Transverse colon (tissue), 4 donors: ENCODE measurements at regions not wholly inside any gene's neighbourhood (a gene's known extent, or its start where the extent isn't known, plus 50 kb on each side); places are given as distances from the start of the nearest gene placed in this dataset.

Source experiments
- DNase-seq: peaks from one replicate; pipeline ENCODE4 v3.0.0-alpha.2; 2019
- H3K27ac ChIP-seq, 4 donors: fragments of 200-600 bp; sonication (generic); 2 replicates each; pipeline ENCODE4 v1.5.1; 2016 to 2018; ENCODE audit warnings: inconsistent platforms in 4 of 4
- H3K27me3 ChIP-seq: fragments of 200-600 bp; sonication (generic); 2 replicates; pipeline ENCODE4 v1.5.1; 2017; ENCODE audit warnings: inconsistent platforms
- H3K36me3 ChIP-seq, 4 donors: fragments of 200-600 bp; sonication (generic); 2 replicates each; pipeline ENCODE4 v1.5.1; 2017 to 2019; ENCODE audit warnings: inconsistent platforms in 4 of 4
- H3K4me1 ChIP-seq, 4 donors: fragments of 200-600 bp; sonication (generic); 2 replicates each; pipeline ENCODE4 v1.5.1; 2017 to 2020; ENCODE audit warnings: inconsistent platforms in 4 of 4
- H3K4me3 ChIP-seq, 4 donors: fragments of 200-600 bp; sonication (generic); 1 replicate in 1 of 4; 2 replicates in 3 of 4; pipeline versions ENCODE4 v1.5.1 to v1.6.1; 2017 to 2019; ENCODE audit warnings: inconsistent platforms in 4 of 4
- H3K9me3 ChIP-seq, 2 donors: fragments of 200-600 bp; sonication (generic); 2 replicates each; pipeline ENCODE4 v1.5.1; 2017 to 2019; ENCODE audit warnings: inconsistent platforms in 2 of 2
- CTCF ChIP-seq, 5 experiments: fragments of 200-600 bp in 3 of 5; fragments of 450-650 bp in 2 of 5; sonication (generic) in 3 of 5; IDR thresholded peaks; 1 replicate in 2 of 5; 2 replicates in 3 of 5; pipeline ENCODE4 v1.5.1; 2016 to 2017; ENCODE audit warnings: antibody characterized with exemption in 5 of 5, inconsistent platforms in 3 of 5, mild to moderate bottlenecking in 2 of 5, moderate library complexity in 1 of 5
- EP300 ChIP-seq: sonication (generic); formaldehyde crosslinking; IDR thresholded peaks from one replicate; pipeline ENCODE4 v1.6.1; 2017; ENCODE audit warnings: antibody characterized with exemption, low read depth
- POLR2A ChIP-seq: fragments of 450-650 bp; IDR thresholded peaks from one replicate; pipeline ENCODE4 v1.6.1; 2016; ENCODE audit warnings: antibody characterized with exemption, mild to moderate bottlenecking, moderate library complexity
- POLR2AphosphoS5 ChIP-seq, 3 donors: sonication (generic); formaldehyde crosslinking; IDR thresholded peaks; one replicate each; pipeline ENCODE4 v1.6.1; 2016; ENCODE audit warnings: antibody characterized with exemption in 3 of 3
- WGBS, 2 donors: methylation state at CpG; one replicate each; pipeline ENCODE4 v1.1.5; 2018; ENCODE audit warnings: low coverage in 1 of 2; 5-methylcytosine and 5-hydroxymethylcytosine counted together
- in situ Hi-C, 4 donors: fragments of 200-750 bp; cut with MboI; loops; one replicate each; pipeline versions ENCODE4 v1.15.0 to v1.15.1; 2017; ENCODE audit warnings: low sequenced_read_pairs in 3 of 4, low pct_ligation_motif_present in 1 of 4, low pct_unique_long_range_greater_than_20kb in 1 of 4
- intact Hi-C: fragments of 100-400 bp; cut with DNase I; formaldehyde crosslinking; loops from one replicate; pipeline ENCODE4 v1.15.1; 2023; ENCODE audit warnings: low total_unique reads

- in situ Hi-C loops, result no loop called here
- no peak for DNase-seq
Measured at GRCh38 chr4:123819362-123820035, 422.9 kb downstream of the SPRY1 start.

GRCh38 chr4:123821861-123822260, 425.3 kb downstream of the SPRY1 start:
- TF ChIP-seq EP300 (no peak), POLR2AphosphoS5 (IDR thresholded peaks at IDR 0.05) (no peak), CTCF (IDR thresholded peaks at IDR 0.05) (no peak), POLR2A (no peak)
- DNase-seq, result no peak
- no peak overlapping the region for H3K4me3 ChIP-seq
- H3K4me1 ChIP-seq, result peaks cover 0 to 4% (median 0%) of the 10 kb centered on the region in 4 donors
- in situ Hi-C loops (no loop called here), intact Hi-C loops (no loop called here)
- no peaks in the 10 kb centered on the region for H3K9me3 ChIP-seq
- H3K36me3 ChIP-seq, result no peaks in the 10 kb centered on the region
- no peak overlapping the region for H3K27ac ChIP-seq
- no peaks in the 10 kb centered on the region for H3K27me3 ChIP-seq

More at GRCh38 chr4:123819362-123820035, 422.9 kb downstream of the SPRY1 start:
- H3K9me3 ChIP-seq, result no peaks in the 10 kb centered on the region
- TF ChIP-seq CTCF (IDR thresholded peaks at IDR 0.05) (no peak), EP300 (no peak), POLR2AphosphoS5 (IDR thresholded peaks at IDR 0.05) (no peak), POLR2A (no peak)
- H3K27me3 ChIP-seq, result no peaks in the 10 kb centered on the region
- no peaks in the 10 kb centered on the region for H3K4me1 ChIP-seq
- H3K27ac ChIP-seq, result no peak overlapping the region
- intact Hi-C loops, result no loop called here
- H3K4me3 ChIP-seq, result no peak overlapping the region
- no peaks in the 10 kb centered on the region for H3K36me3 ChIP-seq

- TF ChIP-seq POLR2AphosphoS5 (IDR thresholded peaks at IDR 0.05) (no peak), EP300 (no peak), POLR2A (no peak), CTCF (IDR thresholded peaks at IDR 0.05) (no peak)
- Histone ChIP-seq H3K9me3 (no peaks in the 10 kb centered on the region), H3K27ac (no peak overlapping the region), H3K4me1 (peaks cover 0 to 4% (median 0%) of the 10 kb centered on the region in 4 donors), H3K4me3 (no peak overlapping the region), H3K36me3 (no peaks in the 10 kb centered on the region), H3K27me3 (no peaks in the 10 kb centered on the region)
- DNase-seq, result no peak
- intact Hi-C loops, result no loop called here
- in situ Hi-C loops, result no loop called here
- WGBS, 2 donors, result 57% methylated on average over 2 of the region's 2 CpGs; no CpG with 5 or more reads in 1 of the 2 donors
Measured at GRCh38 chr4:123822353-123822752, 425.8 kb downstream of the SPRY1 start.

- H3K36me3 ChIP-seq, result no peaks in the 10 kb centered on the region
- WGBS, 2 donors, result 90 to 94% methylated on average over 4 of the region's 4 CpGs
- no peak overlapping the region for H3K4me3 ChIP-seq
- intact Hi-C loops, result no loop called here
- no peaks in the 10 kb centered on the region for H3K9me3 ChIP-seq
- no peaks in the 10 kb centered on the region for H3K27me3 ChIP-seq
- H3K27ac ChIP-seq, result no peak overlapping the region
- peaks cover 0 to 4% (median 0%) of the 10 kb centered on the region in 4 donors for H3K4me1 ChIP-seq
- in situ Hi-C loops, result no loop called here
- DNase-seq, result no peak
- TF ChIP-seq POLR2AphosphoS5 (IDR thresholded peaks at IDR 0.05) (no peak), CTCF (IDR thresholded peaks at IDR 0.05) (no peak), EP300 (no peak)
Measured at GRCh38 chr4:123823244-123823643, 426.6 kb downstream of the SPRY1 start.
